SK-N-SH (cell line): ENCODE measurements at regions not wholly inside any gene's neighbourhood (a gene's known extent, or its start where the extent isn't known, plus 50 kb on each side); places are given as distances from the start of the nearest gene placed in this dataset.

Source experiments
- CTCF ChIA-PET: fragments of 300-600, 350-600 bp; formaldehyde crosslinking; extraction: SDS; loops from one replicate; lab custom pipeline; 2021; lab: Yijun Ruan, JAX
- POLR2A ChIA-PET: fragments of 350-600 bp; sonication (Branson Sonifier 250); formaldehyde crosslinking; extraction: SDS; loops from one replicate; lab custom pipeline; 2020; ENCODE audit warnings: antibody characterized with exemption, inconsistent platforms; lab: Yijun Ruan, JAX
- DNase-seq: peaks from one replicate; pipeline ENCODE4 v3.0.0; 2012
- H2AFZ ChIP-seq: fragments of 200-600 bp; sonication (generic); 2 replicates; pipeline ENCODE4 v1.8.1; 2016; ENCODE audit warnings: antibody characterized with exemption, mild to moderate bottlenecking, low read depth
- H3F3A ChIP-seq: fragments of 200-600 bp; sonication (generic); replicated peaks from 2 replicates; pipeline ENCODE3; 2016; ENCODE audit warnings: antibody characterized with exemption, mild to moderate bottlenecking; ENCODE audit not compliant: insufficient read depth
- H3K27ac ChIP-seq, 2 experiments: fragments of 200-500 bp in 1 of 2; fragments of 200-600 bp in 1 of 2; sonication (Bioruptor generic) in 1 of 2; sonication (generic), shearing (Covaris generic) in 1 of 2; 2 replicates each; pipeline versions ENCODE4 v1.5.1 to v1.6.1; 2014 to 2016; ENCODE audit warnings: low read depth in 2 of 2, inconsistent platforms in 1 of 2, low read length in 1 of 2, mild to moderate bottlenecking in 1 of 2, mixed read lengths in 1 of 2
- H3K27me3 ChIP-seq: fragments of 200-600 bp; sonication (generic), shearing (Covaris generic); 2 replicates; pipeline ENCODE4 v1.6.1; 2016; ENCODE audit warnings: mixed run types; ENCODE audit not compliant: insufficient read depth
- H3K36me3 ChIP-seq, 2 experiments: fragments of 200-500 bp in 1 of 2; fragments of 200-600 bp in 1 of 2; sonication (Bioruptor generic) in 1 of 2; sonication (generic) in 1 of 2; replicated peaks in 1 of 2; 2 replicates each; pipeline versions ENCODE3 to v1.5.1; 2014 to 2016; ENCODE audit warnings: low read length in 1 of 2, mild to moderate bottlenecking in 1 of 2; ENCODE audit not compliant: insufficient read depth in 2 of 2, control insufficient read depth in 1 of 2
- H3K4me1 ChIP-seq, 2 experiments: fragments of 200-500 bp in 1 of 2; fragments of 200-600 bp in 1 of 2; sonication (Bioruptor generic) in 1 of 2; sonication (generic), shearing (Covaris generic) in 1 of 2; 2 replicates each; pipeline versions ENCODE4 v1.5.1 to v1.6.1; 2014 to 2016; ENCODE audit warnings: low read depth in 1 of 2, low read length in 1 of 2, mixed run types in 1 of 2; ENCODE audit not compliant: insufficient read depth in 2 of 2, control insufficient read depth in 1 of 2
- H3K4me2 ChIP-seq: fragments of 200-600 bp; sonication (generic), shearing (Covaris generic); 2 replicates; pipeline ENCODE4 v1.6.1; 2017; ENCODE audit warnings: mixed run types
- H3K4me3 ChIP-seq, 2 experiments: fragments of 200-500 bp in 1 of 2; fragments of 200-600 bp in 1 of 2; sonication (Bioruptor generic) in 1 of 2; sonication (generic), shearing (Covaris generic) in 1 of 2; 2 replicates each; pipeline versions ENCODE4 v1.5.1 to v1.8.1; 2014 to 2016; ENCODE audit warnings: low read depth in 2 of 2, inconsistent platforms in 1 of 2, low read length in 1 of 2, mild to moderate bottlenecking in 1 of 2, mixed read lengths in 1 of 2, moderate library complexity in 1 of 2
- H3K79me2 ChIP-seq: fragments of 200-600 bp; sonication (generic); 2 replicates; pipeline ENCODE4 v1.8.1; 2017; ENCODE audit warnings: mild to moderate bottlenecking; ENCODE audit not compliant: insufficient read depth
- H3K9ac ChIP-seq: fragments of 200-600 bp; sonication (generic); 2 replicates; pipeline ENCODE4 v1.6.1; 2017; ENCODE audit warnings: mixed run types
- H3K9me2 ChIP-seq: fragments of 200-600 bp; sonication (generic); 2 replicates; pipeline ENCODE4 v1.6.1; 2017; ENCODE audit warnings: mixed run types
- H3K9me3 ChIP-seq: fragments of 200-600 bp; sonication (generic); 2 replicates; pipeline ENCODE4 v1.6.1; 2017; ENCODE audit warnings: mixed run types, mild to moderate bottlenecking, moderate library complexity
- H4K20me1 ChIP-seq: fragments of 200-600 bp; sonication (generic); 2 replicates; pipeline ENCODE4 v1.6.1; 2017; ENCODE audit warnings: mild to moderate bottlenecking, mixed run types; ENCODE audit not compliant: insufficient read depth
- CHD2 ChIP-seq: fragments of 150-350 bp; IDR thresholded peaks from 2 replicates; pipeline ENCODE4 v1.6.1; 2018; ENCODE audit warnings: low read length; ENCODE audit not compliant: partially characterized antibody
- ELF1 ChIP-seq: IDR thresholded peaks from 2 replicates; pipeline ENCODE4 v1.4.0; 2012
- EP300 ChIP-seq, 2 experiments: IDR thresholded peaks; 2 replicates each; pipeline versions ENCODE4 v1.4.0 to v1.6.1; 2012; ENCODE audit warnings: borderline replicate concordance in 1 of 2, low read depth in 1 of 2, low read length in 1 of 2
- FOSL2 ChIP-seq: IDR thresholded peaks from 2 replicates; pipeline ENCODE4 v1.4.0; 2012; ENCODE audit warnings: low read depth, mild to moderate bottlenecking, moderate library complexity, borderline replicate concordance
- FOXJ3 ChIP-seq: sonication (generic); formaldehyde crosslinking; IDR thresholded peaks from 2 replicates; pipeline ENCODE4 v1.5.1; 2020; ENCODE audit warnings: mild to moderate bottlenecking, missing genetic modification reagents
- GATA2 ChIP-seq: sonication (generic); formaldehyde crosslinking; IDR thresholded peaks from 2 replicates; pipeline ENCODE4 v1.5.0; 2020; ENCODE audit warnings: mild to moderate bottlenecking, missing genetic modification reagents
- JUND ChIP-seq: IDR thresholded peaks from 2 replicates; pipeline ENCODE4 v1.4.0; 2012
- POLR2AphosphoS5 ChIP-seq: IDR thresholded peaks from 2 replicates; pipeline ENCODE4 v1.6.1; 2012; ENCODE audit warnings: low read depth, low read length
- RAD21 ChIP-seq: IDR thresholded peaks from 2 replicates; pipeline ENCODE4 v1.6.1; 2012; ENCODE audit warnings: mild to moderate bottlenecking, low read length
- RCOR1 ChIP-seq: fragments of 150-350 bp; IDR thresholded peaks from 2 replicates; pipeline ENCODE4 v1.6.1; 2017; ENCODE audit warnings: antibody characterized with exemption, low read length
- REST ChIP-seq: IDR thresholded peaks from 2 replicates; pipeline ENCODE4 v1.6.1; 2012; ENCODE audit warnings: mild to moderate bottlenecking, low read depth, low read length, moderate library complexity
- SMC3 ChIP-seq: IDR thresholded peaks from 2 replicates; pipeline ENCODE4 v1.6.1; 2012; ENCODE audit warnings: low read depth, low read length, improper control_type of control experiment
- TEAD4 ChIP-seq: IDR thresholded peaks from 2 replicates; pipeline ENCODE4 v1.4.0; 2012; ENCODE audit warnings: mild to moderate bottlenecking, borderline replicate concordance; ENCODE audit not compliant: insufficient read depth
- YY1 ChIP-seq: IDR thresholded peaks from 2 replicates; pipeline ENCODE4 v1.4.0; 2012; ENCODE audit warnings: low read depth, mild to moderate bottlenecking
- WGBS: methylation state at CpG from one replicate; pipeline ENCODE4 v1.1.6; 2017; ENCODE audit warnings: low lambda C conversion rate; 5-methylcytosine and 5-hydroxymethylcytosine counted together

- Histone ChIP-seq H3K4me3 (no peak overlapping the region), H3K27me3 (no peaks in the 10 kb centered on the region), H3K9ac (no peak overlapping the region), H3K79me2 (no peaks in the 10 kb centered on the region), H4K20me1 (no peaks in the 10 kb centered on the region), H3K4me2 (no peak overlapping the region), H3K9me2 (no peaks in the 10 kb centered on the region), H2AFZ (no peak overlapping the region), H3K27ac (no peak overlapping the region), H3F3A (no peaks in the 10 kb centered on the region), H3K36me3 (no peaks in the 10 kb centered on the region), H3K4me1 (no peaks in the 10 kb centered on the region), H3K9me3 (no peaks in the 10 kb centered on the region)
- CTCF ChIA-PET = no interaction called here
- no peak for DNase-seq
- 2% methylated on average over 2 of the region's 2 CpGs for WGBS
- POLR2A ChIA-PET = no interaction called here
- TF ChIP-seq FOXJ3 (CRISPR knock-in tag) (no peak), REST (no peak), POLR2AphosphoS5 (no peak), SMC3 (no peak), TEAD4 (no peak), FOSL2 (no peak), ELF1 (no peak), YY1 (no peak), EP300 (IDR thresholded peaks at IDR 0.05; ENCODE audit: borderline replicate concordance in 1 of 2, low read depth in 1 of 2, low read length in 1 of 2) (no peak)
These were observed 1157.2 kb upstream of the ADGRL3 start for GRCh38 chr4:60042941-60043340.

- Histone ChIP-seq H3K4me3 (no peak overlapping the region), H3K9me3 (no peaks in the 10 kb centered on the region), H3K27ac (no peak overlapping the region), H3F3A (no peaks in the 10 kb centered on the region), H4K20me1 (no peaks in the 10 kb centered on the region), H3K4me1 (no peaks in the 10 kb centered on the region), H3K9me2 (no peaks in the 10 kb centered on the region), H3K36me3 (no peaks in the 10 kb centered on the region), H2AFZ (no peak overlapping the region), H3K4me2 (no peak overlapping the region), H3K27me3 (no peaks in the 10 kb centered on the region), H3K9ac (no peak overlapping the region), H3K79me2 (no peaks in the 10 kb centered on the region)
- CTCF ChIA-PET = no interaction called here
- TF ChIP-seq GATA2 (no peak), RAD21 (no peak), ELF1 (no peak), RCOR1 (no peak), CHD2 (no peak), JUND (no peak)
- DNase-seq = no peak
- POLR2A ChIA-PET = no interaction called here
These were observed 1121.1 kb upstream of the ADGRL3 start for GRCh38 chr4:60078984-60079383.
